PC-9 (cell line): ENCODE measurements at regions not wholly inside any gene's neighbourhood (a gene's known extent, or its start where the extent isn't known, plus 50 kb on each side); places are given as distances from the start of the nearest gene placed in this dataset.
A peak's percentile ranks its signal among the peaks of the same experiment; 100 is the strongest.

Experiments used
- BruUV-seq: library from RNA; stranded (reverse); fragments of 400-500 nt; replicated peaks from 2 replicates; lab custom pipeline; 2021; lab: Mats Ljungman, UMichigan
- CTCF ChIA-PET: fragments of 300-600 bp; sonication (Branson Sonifier 250); formaldehyde crosslinking; loops from one replicate; lab custom pipeline; 2022; ENCODE audit warnings: antibody characterized with exemption; lab: Charles Lee
- POLR2A ChIA-PET: fragments of 300-600 bp; sonication (Branson Sonifier 250); formaldehyde crosslinking; loops from one replicate; lab custom pipeline; 2022; ENCODE audit warnings: antibody characterized with exemption; ENCODE audit not compliant: unreplicated experiment; lab: Charles Lee
- DNase-seq, 2 experiments: peaks; one replicate each; pipeline versions ENCODE4 v3.0.0 to v3.0.0-alpha.2; 2015 to 2022; ENCODE audit warnings: mixed read lengths in 1 of 2
- H2AFZ ChIP-seq: fragments of 200-600 bp; sonication (generic); 2 replicates; pipeline ENCODE4 v1.8.1; 2017; ENCODE audit warnings: antibody characterized with exemption
- H3F3A ChIP-seq: fragments of 200-600 bp; sonication (generic); 2 replicates; pipeline ENCODE4 v1.8.1; 2017; ENCODE audit warnings: antibody characterized with exemption, mild to moderate bottlenecking, low read depth; ENCODE audit not compliant: insufficient read depth
- H3K27ac ChIP-seq: fragments of 200-600 bp; sonication (generic); 2 replicates; pipeline ENCODE4 v1.6.1; 2016; ENCODE audit warnings: mixed run types
- H3K27me3 ChIP-seq: fragments of 200-600 bp; sonication (generic); 2 replicates; pipeline ENCODE4 v1.6.1; 2016; ENCODE audit warnings: low read depth, mixed run types; ENCODE audit not compliant: insufficient read depth
- H3K36me3 ChIP-seq: fragments of 200-600 bp; sonication (generic); 2 replicates; pipeline ENCODE4 v1.6.1; 2016; ENCODE audit warnings: low read depth, mixed run types
- H3K4me1 ChIP-seq: fragments of 200-600 bp; sonication (generic); replicated peaks from 2 replicates; pipeline ENCODE4 v1.6.1; 2016; ENCODE audit warnings: mixed run types; ENCODE audit not compliant: insufficient read depth
- H3K4me2 ChIP-seq: fragments of 200-600 bp; sonication (generic); 2 replicates; pipeline ENCODE4 v1.6.1; 2017; ENCODE audit warnings: mixed run types
- H3K4me3 ChIP-seq: fragments of 200-600 bp; sonication (generic); 2 replicates; pipeline ENCODE4 v1.6.1; 2016; ENCODE audit warnings: mixed run types
- H3K79me2 ChIP-seq: fragments of 200-600 bp; sonication (generic); 2 replicates; pipeline ENCODE4 v1.6.1; 2017; ENCODE audit warnings: low read depth, mixed run types
- H3K9me2 ChIP-seq: fragments of 200-600 bp; sonication (generic); 2 replicates; pipeline ENCODE4 v1.8.1; 2017; ENCODE audit warnings: mild to moderate bottlenecking; ENCODE audit not compliant: insufficient read depth
- H3K9me3 ChIP-seq: fragments of 200-600 bp; sonication (generic); 2 replicates; pipeline ENCODE4 v1.8.1; 2016; ENCODE audit warnings: low read depth; ENCODE audit not compliant: insufficient read depth
- H4K20me1 ChIP-seq: fragments of 200-600 bp; sonication (generic); 2 replicates; pipeline ENCODE4 v1.8.1; 2017; ENCODE audit not compliant: insufficient read depth
- EZH2 ChIP-seq: fragments of 200-600 bp; sonication (generic); IDR thresholded peaks from 2 replicates; pipeline ENCODE4 v1.8.0; 2017; ENCODE audit warnings: antibody characterized with exemption, low read depth
- intact Hi-C: fragments of 100-400 bp; cut with micrococcal nuclease; formaldehyde crosslinking; loops from one replicate; pipeline ENCODE4 v1.10.0; 2022; ENCODE audit not compliant: unreplicated experiment
- TF ChIP-seq, protein P1 (sequence below): fragments of 200-600 bp; sonication (generic); conservative IDR thresholded peaks from 2 replicates; pipeline ENCODE4 v1.6.1; 2017; ENCODE audit warnings: mixed run types, antibody characterized with exemption, mild to moderate bottlenecking, moderate library complexity

DNA sequence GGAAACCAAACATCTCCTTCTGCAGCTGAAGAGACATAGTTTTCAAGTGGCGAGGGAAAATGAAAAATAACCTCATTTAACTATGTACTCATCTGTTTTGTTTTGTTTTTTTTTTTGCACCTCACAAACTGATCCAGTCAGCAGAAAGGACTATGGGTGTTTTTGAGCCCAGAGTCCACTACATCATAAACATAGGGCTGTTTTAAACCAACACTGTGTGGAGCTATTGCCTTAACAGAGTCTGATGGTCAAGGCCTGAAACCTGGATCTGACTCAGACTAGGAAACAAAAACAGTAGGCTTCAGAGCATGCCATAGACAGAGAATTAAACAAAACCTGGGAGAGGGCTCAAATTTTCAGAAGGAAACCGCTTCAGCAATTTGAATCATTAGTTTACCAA, 99.3 kb upstream of the FSHB start:
- H3F3A ChIP-seq, result no peaks in the 10 kb centered on the region
- H3K79me2 ChIP-seq, result no peaks in the 10 kb centered on the region
- intact Hi-C loops, result no loop called here
- DNase-seq, result no peak
- no peaks in the 10 kb centered on the region for H3K9me3 ChIP-seq
- ChIA-PET CTCF (no interaction called here), POLR2A (no interaction called here)
- no peak overlapping the region for H3K4me2 ChIP-seq
- H3K4me3 ChIP-seq, result no peak overlapping the region
- H3K9me2 ChIP-seq, result no peaks in the 10 kb centered on the region
- peaks cover under 1% of the 10 kb centered on the region; the same call in 1 of the 2 replicates for H4K20me1 ChIP-seq
- no peak overlapping the region for H2AFZ ChIP-seq
- no TSS peak for BruUV-seq
- no peaks in the 10 kb centered on the region for H3K27me3 ChIP-seq
- TF ChIP-seq EZH2, result no peak
- TF ChIP-seq, protein P1, sequence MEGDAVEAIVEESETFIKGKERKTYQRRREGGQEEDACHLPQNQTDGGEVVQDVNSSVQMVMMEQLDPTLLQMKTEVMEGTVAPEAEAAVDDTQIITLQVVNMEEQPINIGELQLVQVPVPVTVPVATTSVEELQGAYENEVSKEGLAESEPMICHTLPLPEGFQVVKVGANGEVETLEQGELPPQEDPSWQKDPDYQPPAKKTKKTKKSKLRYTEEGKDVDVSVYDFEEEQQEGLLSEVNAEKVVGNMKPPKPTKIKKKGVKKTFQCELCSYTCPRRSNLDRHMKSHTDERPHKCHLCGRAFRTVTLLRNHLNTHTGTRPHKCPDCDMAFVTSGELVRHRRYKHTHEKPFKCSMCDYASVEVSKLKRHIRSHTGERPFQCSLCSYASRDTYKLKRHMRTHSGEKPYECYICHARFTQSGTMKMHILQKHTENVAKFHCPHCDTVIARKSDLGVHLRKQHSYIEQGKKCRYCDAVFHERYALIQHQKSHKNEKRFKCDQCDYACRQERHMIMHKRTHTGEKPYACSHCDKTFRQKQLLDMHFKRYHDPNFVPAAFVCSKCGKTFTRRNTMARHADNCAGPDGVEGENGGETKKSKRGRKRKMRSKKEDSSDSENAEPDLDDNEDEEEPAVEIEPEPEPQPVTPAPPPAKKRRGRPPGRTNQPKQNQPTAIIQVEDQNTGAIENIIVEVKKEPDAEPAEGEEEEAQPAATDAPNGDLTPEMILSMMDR, result no peak
- no peaks in the 10 kb centered on the region for H3K4me1 ChIP-seq
- no peak overlapping the region for H3K27ac ChIP-seq
- H3K36me3 ChIP-seq, result no peaks in the 10 kb centered on the region

- Histone ChIP-seq H3K4me2 (no peak overlapping the region), H3K27me3 (no peaks in the 10 kb centered on the region), H3F3A (no peaks in the 10 kb centered on the region), H3K79me2 (no peaks in the 10 kb centered on the region), H3K27ac (no peak overlapping the region), H3K36me3 (no peaks in the 10 kb centered on the region), H3K9me2 (no peaks in the 10 kb centered on the region), H3K4me1 (no peaks in the 10 kb centered on the region), H3K4me3 (no peak overlapping the region), H3K9me3 (no peaks in the 10 kb centered on the region), H4K20me1 (no peaks in the 10 kb centered on the region), H2AFZ (no peak overlapping the region)
- POLR2A ChIA-PET, result no interaction called here
- TF ChIP-seq EZH2, result no peak
- intact Hi-C loops, result no loop called here
- DNase-seq, result no peak
- CTCF ChIA-PET, result no interaction called here
- BruUV-seq, result no TSS peak
Measured at GRCh38 chr11:30133281-30133680, 97.5 kb upstream of the FSHB start.

DNA sequence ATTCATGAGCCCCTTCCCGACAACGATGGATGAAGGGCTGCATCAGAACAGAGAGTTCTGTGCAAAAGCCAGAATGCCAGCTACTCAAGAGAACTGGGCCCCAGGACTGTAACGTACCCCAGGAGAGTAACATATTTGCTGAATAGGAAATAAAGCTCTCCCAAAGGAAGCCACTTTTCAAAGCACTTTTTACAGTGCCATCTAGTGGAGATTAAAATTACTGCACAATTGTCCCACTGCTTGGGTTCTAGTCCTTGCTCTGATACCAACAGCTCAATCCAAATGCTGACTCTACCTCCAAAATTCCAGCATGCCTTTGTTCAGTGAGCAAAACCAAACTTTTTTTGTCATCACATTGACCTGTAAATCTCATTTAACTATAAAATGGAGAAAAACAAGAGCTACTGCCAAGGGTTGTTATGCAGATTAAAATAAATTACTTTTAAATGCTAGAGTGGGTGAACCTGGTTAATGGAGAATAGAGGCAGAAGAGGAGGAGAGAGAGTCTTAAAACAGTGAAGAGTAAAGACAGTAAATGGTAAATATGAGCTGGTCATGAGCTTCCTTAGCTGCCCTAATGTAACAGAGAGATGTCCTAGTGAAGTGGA, 87.6 kb upstream of the FSHB start:
- TF ChIP-seq, protein P1, result peak; percentile 86
- TF ChIP-seq EZH2, result no peak
- Histone ChIP-seq H3K9me2 (no peaks in the 10 kb centered on the region), H2AFZ (no peak overlapping the region), H3K4me1 (no peaks in the 10 kb centered on the region), H3K27me3 (no peaks in the 10 kb centered on the region), H3K36me3 (no peaks in the 10 kb centered on the region), H3F3A (no peaks in the 10 kb centered on the region), H3K4me3 (no peak overlapping the region), H3K4me2 (no peak overlapping the region), H4K20me1 (no peaks in the 10 kb centered on the region), H3K27ac (no peak overlapping the region), H3K9me3 (no peaks in the 10 kb centered on the region), H3K79me2 (no peaks in the 10 kb centered on the region)
- DNase-seq, result peak in 1 of 2 experiments; percentile 1
- ChIA-PET CTCF (interaction anchor here (0.5 kb wide), 1 partner anchor 771 kb away, joined by 3 read pairs; no protein-coding TSS in a partner anchor), POLR2A (no interaction called here)
- BruUV-seq, result no TSS peak
- intact Hi-C loops, result loop anchor here (5.0 kb wide), 1 partner anchor 801 kb away; no protein-coding TSS in a partner anchor

GRCh38 chr11:30147293-30147692, 83.5 kb upstream of the FSHB start:
- H3K4me3 ChIP-seq, result no peak overlapping the region
- no peaks in the 10 kb centered on the region for H3K4me1 ChIP-seq
- no peak overlapping the region for H3K27ac ChIP-seq
- DNase-seq, result no peak
- H2AFZ ChIP-seq, result no peak overlapping the region
- no peaks in the 10 kb centered on the region for H4K20me1 ChIP-seq
- H3K27me3 ChIP-seq, result no peaks in the 10 kb centered on the region
- ChIA-PET POLR2A (no interaction called here), CTCF (no interaction called here)
- H3F3A ChIP-seq, result no peaks in the 10 kb centered on the region
- TF ChIP-seq EZH2, result no peak
- TF ChIP-seq, protein P1, result no peak
- H3K36me3 ChIP-seq, result no peaks in the 10 kb centered on the region
- H3K79me2 ChIP-seq, result no peaks in the 10 kb centered on the region
- BruUV-seq, result no TSS peak
- no peak overlapping the region for H3K4me2 ChIP-seq
- H3K9me2 ChIP-seq, result no peaks in the 10 kb centered on the region
- no peaks in the 10 kb centered on the region for H3K9me3 ChIP-seq
- intact Hi-C loops, result no loop called here
